ENCODE measurements at regions not wholly inside any gene's neighbourhood (a gene's known extent, or its start where the extent isn't known, plus 50 kb on each side); places are given as distances from the start of the nearest gene placed in this dataset.

DNA sequence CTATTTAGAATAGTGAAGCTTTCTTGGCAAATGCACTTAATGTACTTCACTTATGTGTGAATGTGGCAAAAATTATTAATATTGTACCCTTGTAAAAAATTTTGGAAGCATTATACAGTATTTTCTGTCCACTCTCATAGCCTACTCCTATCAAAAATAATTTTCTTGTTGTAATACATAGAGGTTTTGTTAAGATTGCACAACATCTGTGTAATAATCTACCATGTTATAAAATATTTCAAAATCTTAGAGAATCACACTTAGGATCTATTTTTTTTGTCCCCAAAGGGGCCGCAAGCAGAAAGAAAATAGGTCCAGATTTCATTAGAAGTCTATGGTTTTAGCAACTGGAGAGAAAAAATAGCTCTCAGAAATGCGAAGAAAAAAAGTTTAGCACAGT is 945.9 kb downstream of the CDH18 start:
- no peak for TF ChIP-seq POLR2A (IDR thresholded peaks at IDR 0.05; ENCODE audit: low read depth, low read length)
- no peak for TF ChIP-seq POLR2AphosphoS5 (IDR thresholded peaks at IDR 0.05; ENCODE audit: low read depth, low read length)

All from GM12892 (cell line).